NCI-H748 treated with DMSO at 0.1 percent for 48 hours (cell line): ENCODE measurements at regions not wholly inside any gene's neighbourhood (a gene's known extent, or its start where the extent isn't known, plus 50 kb on each side); places are given as distances from the start of the nearest gene placed in this dataset.

ENCODE experiments used
- DNase-seq: peaks from one replicate; lab custom pipeline; 2025; lab: John Stamatoyannopoulos, UW

- DNase-seq, result no peak
These were observed 1102.5 kb downstream of the AMY1C start for GRCh38 chr1:104852151-104852550.

GRCh38 chr1:104853276-104853675 is 1103.6 kb downstream of the AMY1C start:
- DNase-seq, result no peak

DNA sequence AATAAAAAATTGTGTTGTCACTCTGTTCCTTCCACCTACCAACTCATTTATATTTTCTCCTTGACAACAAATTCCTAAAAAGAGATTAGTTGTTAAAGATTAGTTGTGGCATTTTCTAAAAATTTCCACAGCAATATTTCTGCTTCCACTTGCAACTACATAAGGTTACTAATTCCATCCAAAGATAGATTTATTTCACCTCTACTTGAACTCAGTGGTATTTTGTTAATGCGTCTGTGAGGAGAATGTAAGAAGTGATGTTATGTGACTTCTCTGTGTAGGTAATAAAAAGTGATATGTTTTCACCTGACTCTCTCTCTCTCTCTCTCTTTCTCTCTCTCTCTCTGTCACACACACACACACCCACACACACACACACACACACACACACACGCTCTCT is 1104.8 kb downstream of the AMY1C start:
- no peak for DNase-seq

DNA sequence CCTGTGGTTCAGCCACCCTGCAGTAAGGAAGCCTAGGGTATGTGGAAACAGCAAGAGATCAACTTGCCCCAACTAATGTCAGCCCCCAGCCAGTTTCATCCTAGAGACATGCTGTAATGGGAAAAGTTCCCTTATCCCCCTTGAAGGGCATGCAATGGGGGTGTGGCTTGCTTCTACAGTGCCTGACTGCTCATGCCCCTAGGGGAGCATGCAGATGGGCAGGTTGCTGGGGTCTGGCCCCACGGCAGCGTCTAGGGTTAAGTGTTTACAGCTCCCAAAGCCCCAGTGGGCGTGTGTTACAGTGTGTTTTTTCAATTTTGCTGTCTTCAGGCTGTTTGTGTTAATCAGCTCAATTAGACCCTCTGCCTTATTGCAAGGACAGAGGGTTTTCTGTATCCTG is 1105.9 kb downstream of the AMY1C start:
- no peak for DNase-seq

DNA sequence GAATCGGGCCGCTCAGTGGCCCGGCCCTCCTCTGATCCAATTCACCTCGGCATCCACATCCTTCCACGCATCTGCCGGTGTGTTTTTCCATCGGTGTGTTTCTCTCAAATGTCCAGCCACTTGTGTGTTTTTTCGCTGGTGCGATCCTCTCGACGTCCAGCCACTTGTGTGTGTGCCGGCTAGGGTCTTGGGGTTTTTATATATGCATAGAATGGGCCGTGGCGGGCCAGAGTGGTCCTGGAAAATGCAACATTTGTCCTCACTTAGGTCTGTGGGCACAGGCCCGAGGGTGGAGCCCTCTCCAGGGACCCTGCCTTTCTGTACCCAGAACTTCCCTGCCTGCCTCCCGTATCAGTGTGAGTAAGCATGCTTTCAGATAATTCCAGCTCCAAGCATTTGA is 1106.4 kb downstream of the AMY1C start:
- no peak for DNase-seq

- no peak for DNase-seq
These were observed 1106.8 kb downstream of the AMY1C start for GRCh38 chr1:104856518-104856917.

DNA sequence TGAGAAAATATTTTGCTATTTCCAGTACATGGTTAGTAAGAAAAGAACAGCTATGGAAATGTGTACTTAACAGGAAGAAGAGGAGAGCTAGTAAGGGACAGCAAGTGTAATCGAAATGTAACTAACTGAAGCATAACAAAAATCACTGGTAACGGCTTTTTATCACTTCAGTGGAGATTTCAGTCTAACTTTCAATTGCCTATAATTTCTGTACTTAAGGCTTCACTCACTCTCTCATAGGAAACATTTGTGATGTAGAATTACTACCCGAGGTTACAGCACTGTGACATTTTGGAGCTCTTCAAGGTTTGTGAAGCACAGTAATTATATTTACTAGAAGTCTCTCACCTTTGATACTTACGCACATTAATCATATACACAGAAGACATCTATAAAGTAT is 1119.1 kb downstream of the AMY1C start:
- no peak for DNase-seq

DNA sequence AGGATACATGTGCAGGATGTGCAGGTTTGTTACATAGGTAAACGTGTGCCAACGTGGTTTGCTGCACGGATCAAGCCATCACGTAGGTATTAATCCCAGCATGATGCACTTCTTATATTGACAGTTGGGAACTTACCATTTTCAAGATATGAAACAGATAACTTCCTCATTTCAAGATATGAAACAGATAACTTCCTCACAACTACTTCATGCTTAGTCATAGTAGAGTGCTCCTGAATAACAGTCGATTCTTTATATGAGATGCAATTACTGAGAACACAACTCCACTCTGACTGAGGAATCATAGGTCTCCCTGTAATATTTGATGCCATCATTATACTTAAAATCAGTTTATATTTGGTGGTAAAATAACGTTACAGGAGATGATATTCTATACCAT is 1124.3 kb downstream of the AMY1C start:
- DNase-seq, result no peak

GRCh38 chr1:104878203-104878909 is 1128.7 kb downstream of the AMY1C start:
- no peak for DNase-seq

GRCh38 chr1:104884939-104885338 is 1135.2 kb downstream of the AMY1C start:
- DNase-seq, result no peak

DNA sequence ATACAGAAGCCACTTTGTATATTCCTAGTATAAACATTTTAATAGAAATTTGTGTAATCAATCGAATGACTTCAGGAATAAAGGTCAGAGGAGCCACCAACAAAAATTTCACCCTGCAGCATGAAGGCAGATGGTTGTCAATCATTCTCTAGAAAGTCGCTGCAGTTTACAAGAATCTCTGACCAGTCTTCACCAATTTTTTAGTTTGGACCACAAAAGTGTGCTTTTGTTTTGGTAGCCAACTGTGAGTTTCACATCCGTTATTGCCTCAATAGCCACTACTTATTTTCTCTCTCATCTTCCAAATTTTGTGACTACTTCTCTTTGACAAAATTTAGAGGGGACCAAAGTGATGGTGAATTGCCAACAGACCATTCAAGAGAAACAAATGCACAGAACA is 1155.6 kb downstream of the AMY1C start:
- DNase-seq, result no peak

- no peak for DNase-seq
These were observed 1156.4 kb downstream of the AMY1C start for GRCh38 chr1:104906141-104906540.

GRCh38 chr1:104919188-104919587 is 1169.5 kb downstream of the AMY1C start:
- DNase-seq, result no peak

GRCh38 chr1:104921525-104921924 is 1171.8 kb downstream of the AMY1C start:
- DNase-seq, result no peak

DNA sequence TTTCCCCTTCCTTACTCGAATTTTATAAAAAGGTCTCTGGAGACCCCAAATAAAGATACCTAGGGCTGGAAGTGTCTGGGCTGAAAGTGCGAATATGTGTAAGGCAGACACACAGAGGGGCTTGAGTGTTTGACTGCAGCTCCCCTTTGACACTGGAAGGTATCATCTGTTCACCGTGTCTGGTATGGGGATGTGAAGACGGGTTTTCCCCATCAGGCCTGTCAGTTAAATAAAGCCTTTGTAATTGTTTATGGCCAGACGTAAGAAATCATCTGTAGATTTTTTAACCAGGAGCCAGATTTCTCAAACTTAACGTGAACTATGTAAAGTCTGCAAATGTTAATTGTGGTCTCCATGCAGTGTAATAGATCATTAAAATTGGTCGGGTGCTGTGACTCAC is 1173.4 kb downstream of the AMY1C start:
- DNase-seq, result no peak

GRCh38 chr1:104929280-104929679 is 1179.6 kb downstream of the AMY1C start:
- no peak for DNase-seq

DNA sequence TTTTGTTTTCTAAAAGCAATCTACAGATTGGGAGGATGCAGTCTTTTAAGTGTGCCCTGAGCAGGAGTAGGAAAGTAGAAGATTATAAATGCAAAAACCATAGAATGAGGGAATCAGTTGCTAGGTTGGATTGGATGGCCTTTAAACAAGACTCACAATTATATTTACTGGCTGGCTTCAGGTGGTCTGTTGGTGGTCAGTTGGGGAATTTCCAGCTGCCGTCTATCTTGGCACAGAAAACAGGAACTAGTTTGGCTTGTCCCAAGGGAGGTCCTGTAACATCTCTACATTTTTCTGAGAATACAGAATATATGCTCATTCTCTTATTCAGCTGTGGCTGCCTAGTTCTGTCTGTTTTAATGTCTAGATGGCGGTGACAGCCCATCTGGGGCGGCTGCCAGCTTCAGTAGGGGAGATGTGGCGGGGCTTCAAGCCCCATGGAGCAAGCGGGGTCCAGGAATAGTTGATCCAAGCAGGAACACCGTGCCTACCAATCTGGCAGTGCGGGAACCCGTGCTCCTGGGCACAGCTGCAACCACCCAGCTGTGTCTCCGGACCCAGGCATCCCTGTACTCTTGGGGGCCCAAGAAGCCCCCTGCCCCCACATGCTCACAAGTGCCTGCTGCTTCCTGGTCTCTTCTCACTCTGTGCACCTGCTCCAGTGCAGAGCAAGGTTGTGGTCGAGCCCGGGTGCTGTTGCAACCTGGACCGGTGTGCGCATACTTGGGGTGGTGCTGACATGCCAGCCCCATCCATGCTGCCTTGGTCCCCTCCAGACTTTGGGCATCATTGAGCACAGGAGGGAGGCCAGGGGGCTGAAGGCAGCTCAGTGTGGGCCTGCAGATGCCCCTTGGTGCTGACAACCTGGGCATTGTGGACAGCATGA is 1182.6 kb downstream of the AMY1C start:
- DNase-seq, result no peak

- no peak for DNase-seq
These were observed 1183.4 kb downstream of the AMY1C start for GRCh38 chr1:104932949-104933679.

DNA sequence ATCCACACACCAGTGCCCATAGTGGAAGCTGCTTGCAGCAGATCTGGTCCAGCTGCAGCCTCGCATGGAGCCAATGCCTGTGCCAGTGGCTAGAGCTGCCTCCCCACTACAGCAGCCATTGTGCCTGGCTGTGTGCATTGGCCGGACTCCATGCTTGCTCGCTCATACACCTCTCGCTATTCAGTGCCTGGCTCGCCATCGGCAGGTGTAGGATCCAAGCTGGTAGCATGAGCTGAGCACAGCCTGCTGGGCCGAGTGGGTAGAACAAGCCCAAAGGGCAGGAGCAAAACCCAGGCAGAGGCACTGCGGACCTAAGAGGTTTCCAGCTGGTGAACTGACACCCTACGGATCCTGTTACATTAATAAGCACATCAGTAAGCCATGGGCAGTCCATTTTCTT is 1184.1 kb downstream of the AMY1C start:
- no peak for DNase-seq

DNA sequence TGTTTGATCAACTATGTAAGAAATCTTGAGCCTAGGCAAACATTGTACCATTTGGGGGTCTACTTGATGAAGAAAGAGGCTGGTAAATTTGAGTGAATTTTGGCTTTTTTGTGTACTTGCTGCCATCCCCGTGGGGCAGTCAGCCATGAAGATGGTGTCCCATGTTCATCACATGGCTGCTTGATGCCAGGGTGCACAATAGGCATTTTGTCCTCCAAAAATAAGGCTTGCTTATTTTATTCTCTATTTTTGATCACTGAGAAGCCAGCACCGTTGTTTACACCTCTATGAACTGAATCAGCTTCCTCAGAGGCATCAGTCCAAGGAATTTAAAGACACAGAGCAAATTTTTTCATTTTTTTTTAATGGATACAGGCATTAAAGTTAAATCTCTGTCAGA is 1195.7 kb downstream of the AMY1C start:
- DNase-seq, result no peak

GRCh38 chr1:104946558-104947210 is 1197.0 kb downstream of the AMY1C start:
- no peak for DNase-seq

- DNase-seq, result peak; percentile 36
These were observed 1203.9 kb downstream of the AMY1C start for GRCh38 chr1:104953555-104953954.
